Gastrocnemius medialis (tissue), 4 donors: ENCODE measurements at regions not wholly inside any gene's neighbourhood (a gene's known extent, or its start where the extent isn't known, plus 50 kb on each side); places are given as distances from the start of the nearest gene placed in this dataset.
"Not testable (repeated sequence)": the region's sequence is repeated elsewhere in the genome, so short reads cannot be mapped to it uniquely, and the experiment has no call there.

Experiments
- CTCF ChIP-seq, 5 experiments: fragments of 450-650 bp in 3 of 5; fragments of 200-600 bp in 2 of 5; sonication (generic) in 2 of 5; IDR thresholded peaks in 4 of 5; conservative IDR thresholded peaks in 1 of 5; 1 replicate in 4 of 5; 2 replicates in 1 of 5; pipeline ENCODE4 v1.5.1; 2016 to 2019; ENCODE audit warnings: antibody characterized with exemption in 5 of 5, mild to moderate bottlenecking in 3 of 5, moderate library complexity in 3 of 5
- POLR2A ChIP-seq, 2 donors: fragments of 450-650 bp; IDR thresholded peaks; one replicate each; pipeline ENCODE4 v1.6.1; 2017; ENCODE audit warnings: antibody characterized with exemption in 2 of 2, mild to moderate bottlenecking in 2 of 2, moderate library complexity in 2 of 2

GRCh38 chr4:125191874-125192459 lies 122.8 kb upstream of the FAT4 start:
- TF ChIP-seq CTCF (IDR thresholded peaks at IDR 0.05 in 4 of 5, conservative IDR thresholded peaks at IDR 0.05 in 1 of 5); POLR2A (IDR thresholded peaks at IDR 0.05): not testable (repeated sequence)
